IMR-90 (cell line): ENCODE measurements at regions not wholly inside any gene's neighbourhood (a gene's known extent, or its start where the extent isn't known, plus 50 kb on each side); places are given as distances from the start of the nearest gene placed in this dataset.

Experiments used
- ATAC-seq: fragments of 200-7000 bp; cut with Tn5 transposase; 2 replicates; pipeline ENCODE4 v1.9.1; 2020; ENCODE audit warnings: low read depth, mild to moderate bottlenecking, moderate library complexity
- BruUV-seq: library from RNA; stranded (reverse); fragments of 400-500 nt; replicated peaks from 2 replicates; lab custom pipeline; 2021; lab: Mats Ljungman, UMichigan
- CTCF ChIA-PET: fragments of 300-600 bp; formaldehyde crosslinking; extraction: SDS; loops from one replicate; lab custom pipeline; 2021; ENCODE audit warnings: antibody characterized with exemption; lab: Yijun Ruan, JAX
- POLR2A ChIA-PET: fragments of 300-600 bp; sonication (Branson Sonifier 250); formaldehyde crosslinking; loops from one replicate; lab custom pipeline; 2022; ENCODE audit warnings: antibody characterized with exemption; ENCODE audit not compliant: unreplicated experiment; lab: Charles Lee
- DNase-seq: peaks from one replicate; pipeline ENCODE4 v3.0.0; 2013
- H2AFZ ChIP-seq: replicated peaks from 2 replicates; pipeline ENCODE3; 2013; ENCODE audit warnings: low read length, mild to moderate bottlenecking; ENCODE audit not compliant: poor library complexity
- H2AK5ac ChIP-seq: 2 replicates; pipeline ENCODE4 v1.6.1; 2013; ENCODE audit warnings: low read depth, low read length, inconsistent platforms
- H2AK9ac ChIP-seq: replicated peaks from 2 replicates; pipeline ENCODE3; 2013; ENCODE audit warnings: mild to moderate bottlenecking, low read depth, low read length, moderate library complexity; ENCODE audit not compliant: poor library complexity
- H2BK120ac ChIP-seq: 2 replicates; pipeline ENCODE4 v1.6.1; 2013; ENCODE audit warnings: low read depth, low read length, inconsistent platforms
- H2BK15ac ChIP-seq: 3 replicates; pipeline ENCODE4 v1.6.1; 2013; ENCODE audit warnings: low read depth, low read length, inconsistent platforms
- H2BK20ac ChIP-seq: 2 replicates; pipeline ENCODE4 v1.6.1; 2013; ENCODE audit warnings: low read depth, mild to moderate bottlenecking, inconsistent platforms, low read length, moderate library complexity
- H2BK5ac ChIP-seq: 2 replicates; pipeline ENCODE4 v1.6.1; 2013; ENCODE audit warnings: mild to moderate bottlenecking, low read depth, low read length, inconsistent platforms; ENCODE audit not compliant: poor library complexity, severe bottlenecking
- H3K14ac ChIP-seq: replicated peaks from 2 replicates; pipeline ENCODE4 v1.6.1; 2013; ENCODE audit warnings: low read depth, low read length, inconsistent platforms
- H3K18ac ChIP-seq: 2 replicates; pipeline ENCODE4 v1.6.1; 2013; ENCODE audit warnings: low read depth, low read length, control low read depth
- H3K23ac ChIP-seq: 2 replicates; pipeline ENCODE4 v1.6.1; 2013; ENCODE audit warnings: low read depth, low read length, inconsistent platforms
- H3K27ac ChIP-seq: 2 replicates; pipeline ENCODE4 v1.5.1; 2013; ENCODE audit warnings: mild to moderate bottlenecking, control low read depth, low read length; ENCODE audit not compliant: insufficient read depth
- H3K27me3 ChIP-seq: 2 replicates; pipeline ENCODE4 v1.6.1; 2013; ENCODE audit warnings: low read length; ENCODE audit not compliant: control insufficient read depth, insufficient read depth
- H3K36me3 ChIP-seq: 2 replicates; pipeline ENCODE4 v1.6.1; 2013; ENCODE audit warnings: low read length, mixed read lengths; ENCODE audit not compliant: control insufficient read depth, insufficient read depth
- H3K4ac ChIP-seq: 2 replicates; pipeline ENCODE4 v1.6.1; 2013; ENCODE audit warnings: low read depth, low read length, inconsistent platforms
- H3K4me1 ChIP-seq: 2 replicates; pipeline ENCODE4 v1.6.1; 2013; ENCODE audit warnings: low read length, mixed read lengths; ENCODE audit not compliant: control insufficient read depth, insufficient read depth
- H3K4me2 ChIP-seq: 2 replicates; pipeline ENCODE4 v1.6.1; 2013; ENCODE audit warnings: low read depth, mild to moderate bottlenecking, control low read depth, low read length, moderate library complexity
- H3K4me3 ChIP-seq: 2 replicates; pipeline ENCODE4 v1.5.1; 2013; ENCODE audit warnings: low read depth, mild to moderate bottlenecking, control low read depth, low read length, moderate library complexity; ENCODE audit not compliant: insufficient read depth
- H3K56ac ChIP-seq: 2 replicates; pipeline ENCODE4 v1.6.1; 2013; ENCODE audit warnings: low read length, inconsistent platforms; ENCODE audit not compliant: insufficient read depth; ENCODE audit errors: extremely low read depth
- H3K79me1 ChIP-seq, 2 experiments: 2 replicates each; pipeline ENCODE4 v1.6.1; 2013; ENCODE audit warnings: low read length in 2 of 2, inconsistent platforms in 1 of 2, low read depth in 1 of 2
- H3K9ac ChIP-seq: 2 replicates; pipeline ENCODE4 v1.6.1; 2013; ENCODE audit warnings: low read depth, low read length, control low read depth
- H3K9me1 ChIP-seq: 2 replicates; pipeline ENCODE4 v1.6.1; 2013; ENCODE audit warnings: low read length, inconsistent platforms; ENCODE audit not compliant: insufficient read depth
- H3K9me3 ChIP-seq: 2 replicates; pipeline ENCODE4 v1.6.1; 2013; ENCODE audit warnings: low read length; ENCODE audit not compliant: control insufficient read depth, insufficient read depth
- H4K20me1 ChIP-seq: 2 replicates; pipeline ENCODE4 v1.6.1; 2013; ENCODE audit warnings: low read length, inconsistent platforms; ENCODE audit not compliant: insufficient read depth
- H4K5ac ChIP-seq: 2 replicates; pipeline ENCODE4 v1.6.1; 2013; ENCODE audit warnings: mild to moderate bottlenecking, low read depth, low read length, control low read depth
- H4K8ac ChIP-seq, 2 experiments: 2 replicates each; pipeline ENCODE4 v1.6.1; 2013; ENCODE audit warnings: low read depth in 2 of 2, low read length in 2 of 2, control low read depth in 1 of 2, inconsistent platforms in 1 of 2
- H4K91ac ChIP-seq: 2 replicates; pipeline ENCODE4 v1.6.1; 2013; ENCODE audit warnings: low read depth, low read length, inconsistent platforms; ENCODE audit not compliant: insufficient read depth
- BHLHE40 ChIP-seq: fragments of 150-350 bp; IDR thresholded peaks from 2 replicates; pipeline ENCODE4 v1.6.1; 2016; ENCODE audit warnings: mild to moderate bottlenecking, low read depth, low read length
- CEBPB ChIP-seq: IDR thresholded peaks from 2 replicates; pipeline ENCODE4 v1.6.1; 2012; ENCODE audit warnings: low read depth, low read length, improper control_type of control experiment
- CHD1 ChIP-seq: IDR thresholded peaks from 2 replicates; pipeline ENCODE4 v1.6.1; 2012; ENCODE audit warnings: low read depth, low read length, improper control_type of control experiment
- CTCF ChIP-seq: conservative IDR thresholded peaks from 2 replicates; pipeline ENCODE4 v1.5.1; 2012; ENCODE audit warnings: mild to moderate bottlenecking, low read depth, low read length, improper control_type of control experiment
- FOS ChIP-seq: fragments of 150-350 bp; IDR thresholded peaks from 2 replicates; pipeline ENCODE4 v1.6.1; 2016; ENCODE audit warnings: low read depth, low read length
- MAFK ChIP-seq: IDR thresholded peaks from 2 replicates; pipeline ENCODE4 v1.6.1; 2012; ENCODE audit warnings: low read depth, low read length, improper control_type of control experiment
- MAZ ChIP-seq: IDR thresholded peaks from 2 replicates; pipeline ENCODE4 v1.6.1; 2012; ENCODE audit warnings: low read depth, mild to moderate bottlenecking, low read length, improper control_type of control experiment, moderate library complexity, borderline replicate concordance
- MXI1 ChIP-seq: IDR thresholded peaks from 2 replicates; pipeline ENCODE4 v1.6.1; 2012; ENCODE audit warnings: low read depth, mild to moderate bottlenecking, low read length, moderate library complexity, borderline replicate concordance
- NFE2L2 ChIP-seq: fragments of 150-350 bp; IDR thresholded peaks from 2 replicates; pipeline ENCODE4 v1.6.1; 2016; ENCODE audit warnings: low read depth, mild to moderate bottlenecking, low read length
- POLR2A ChIP-seq: IDR thresholded peaks from 2 replicates; pipeline ENCODE4 v1.6.1; 2012; ENCODE audit warnings: mild to moderate bottlenecking, low read depth, low read length
- RAD21 ChIP-seq: IDR thresholded peaks from 2 replicates; pipeline ENCODE4 v1.6.1; 2012; ENCODE audit warnings: low read length, improper control_type of control experiment
- RCOR1 ChIP-seq: IDR thresholded peaks from 2 replicates; pipeline ENCODE4 v1.6.1; 2012; ENCODE audit warnings: mild to moderate bottlenecking, low read length, improper control_type of control experiment; ENCODE audit not compliant: insufficient replicate concordance
- RFX5 ChIP-seq: IDR thresholded peaks from 2 replicates; pipeline ENCODE4 v1.8.0; 2012; ENCODE audit warnings: low read depth, mild to moderate bottlenecking, low read length, moderate library complexity
- SMC3 ChIP-seq: fragments of 150-350 bp; IDR thresholded peaks from 2 replicates; pipeline ENCODE4 v1.6.1; 2016; ENCODE audit warnings: low read depth, mild to moderate bottlenecking, antibody characterized with exemption, low read length, moderate library complexity
- USF2 ChIP-seq: fragments of 150-350 bp; IDR thresholded peaks from 2 replicates; pipeline ENCODE4 v1.6.1; 2017; ENCODE audit warnings: mild to moderate bottlenecking, antibody characterized with exemption, low read length, low read depth
- WGBS, 2 experiments: methylation state at CpG; one replicate each; pipeline versions ENCODE4 v1.1.5 to v1.1.7; 2013; ENCODE audit warnings: missing lambda C conversion rate in 2 of 2; ENCODE audit not compliant: insufficient read length in 1 of 2; ENCODE audit errors: extremely low coverage in 2 of 2; 5-methylcytosine and 5-hydroxymethylcytosine counted together
- dilution Hi-C: fragments of 300-500 bp; cut with HindIII; formaldehyde crosslinking; loops from one replicate; pipeline ENCODE4 v1.14.3; 2018; ENCODE audit warnings: low sequenced_read_pairs; ENCODE audit not compliant: unreplicated experiment
- in situ Hi-C: fragments of 300-500 bp; cut with MboI; formaldehyde crosslinking; loops from 3 replicates; pipeline ENCODE4 v1.14.3; 2019; ENCODE audit warnings: low sequenced_read_pairs, inconsistent platforms, mixed read lengths
- intact Hi-C: fragments of 100-400 bp; cut with micrococcal nuclease; formaldehyde crosslinking; loops from 2 replicates; pipeline ENCODE4 v1.10.0; 2022

DNA sequence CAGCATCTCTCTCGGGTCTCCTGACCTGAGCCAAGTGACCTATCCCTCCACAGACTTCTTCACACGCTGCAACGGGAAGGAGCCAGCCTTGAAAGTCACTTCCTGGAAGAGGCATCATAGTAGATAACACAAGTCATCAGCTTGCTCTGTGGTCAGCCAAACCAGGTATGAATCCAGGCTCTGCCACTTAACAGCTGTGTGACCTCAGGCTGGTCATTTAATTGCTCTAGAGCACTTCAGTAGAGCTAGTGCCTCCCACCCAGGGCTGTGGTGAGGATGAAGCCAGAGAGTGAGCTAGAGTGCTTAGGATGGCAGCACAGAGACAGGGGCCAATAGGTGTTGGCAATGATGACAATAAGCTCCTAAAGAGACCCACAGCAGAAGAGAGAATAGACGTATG is 247.7 kb upstream of the ZMIZ1 start:
- BruUV-seq = no TSS peak
- ATAC-seq = no peak
- Histone ChIP-seq H3K4me3 (no peak overlapping the region), H2AFZ (no peak overlapping the region), H3K9me1 (0 out of 2 replicates have a peak, but pooled peaks cover 3% of the 10 kb centered on the region), H3K9ac (no peak overlapping the region), H3K27ac (no peak overlapping the region), H3K14ac (no peak overlapping the region), H2BK15ac (no peak overlapping the region), H4K8ac (no peak overlapping the region), H4K20me1 (no peaks in the 10 kb centered on the region), H3K27me3 (peaks cover 16% of the 10 kb centered on the region), H2AK5ac (no peak overlapping the region), H2AK9ac (no peak overlapping the region), H2BK5ac (no peak overlapping the region), H3K4me2 (no peak overlapping the region), H3K18ac (no peak overlapping the region), H3K36me3 (no peaks in the 10 kb centered on the region), H2BK20ac (no peak overlapping the region), H3K23ac (no peak overlapping the region), H4K91ac (no peak overlapping the region), H3K9me3 (peaks cover 3% of the 10 kb centered on the region), H3K4me1 (no peaks in the 10 kb centered on the region; the same call in 1 of the 2 replicates), H3K4ac (no peak overlapping the region), H3K79me1 (no peaks in the 10 kb centered on the region), H4K5ac (no peak overlapping the region), H3K56ac (no peak overlapping the region), H2BK120ac (no peak overlapping the region)
- CTCF ChIA-PET = interaction anchor here (0.5 to 0.8 kb wide), 2 partner anchors 31 to 774 kb away, joined by 3 read pairs; no protein-coding TSS in a partner anchor
- POLR2A ChIA-PET = no interaction called here
- no peak for DNase-seq
- WGBS, 2 experiments = no CpG with 5 or more reads among the region's 4 CpGs
- intact Hi-C loops = no loop called here
- dilution Hi-C loops = no loop called here
- TF ChIP-seq MAFK (no peak), SMC3 (no peak), BHLHE40 (no peak), USF2 (no peak), NFE2L2 (no peak), CTCF (no peak), CEBPB (no peak), CHD1 (no peak), FOS (no peak), POLR2A (no peak), RAD21 (no peak), MAZ (no peak), RCOR1 (no peak), MXI1 (no peak), RFX5 (no peak)
- in situ Hi-C loops = no loop called here
